K562 (cell line): ENCODE measurements at regions not wholly inside any gene's neighbourhood (a gene's known extent, or its start where the extent isn't known, plus 50 kb on each side); places are given as distances from the start of the nearest gene placed in this dataset.

Experiments used
- ATAC-seq: fragments of 200-7000 bp; cut with Tn5 transposase; 3 replicates; pipeline ENCODE4 v1.9.1; 2020; ENCODE audit warnings: moderate library complexity
- BruUV-seq: library from RNA; stranded (reverse); fragments of 400-500 nt; replicated peaks from 2 replicates; lab custom pipeline; 2021; lab: Mats Ljungman, UMichigan
- CTCF ChIA-PET: fragments of 300-600 bp; formaldehyde crosslinking; extraction: SDS; loops from one replicate; lab custom pipeline; 2021; ENCODE audit warnings: low intra/inter-chr PET ratio; lab: Yijun Ruan, JAX
- POLR2A ChIA-PET: fragments of 300-600, 350-650 bp; sonication (Branson Sonifier 250); formaldehyde crosslinking; extraction: SDS; loops from one replicate; lab custom pipeline; 2021; ENCODE audit warnings: antibody characterized with exemption, inconsistent platforms; lab: Yijun Ruan, JAX
- DNase-seq, 4 experiments: peaks; one replicate each; pipeline versions ENCODE4 v3.0.0 to v3.0.0-alpha.2; 2011 to 2018; ENCODE audit warnings: low spot score in 3 of 4, mixed read lengths in 3 of 4; ENCODE audit errors: extremely low read depth in 1 of 4
- FAIRE-seq: peaks from 2 replicates; lab custom pipeline; 2011; peaks lifted over from hg19 to GRCh38; lab: Jason Lieb, UNC
- H2AFZ ChIP-seq: 2 replicates; pipeline ENCODE4 v1.6.0; 2011; ENCODE audit warnings: low read depth, low read length, control low read depth, inconsistent platforms
- H3K27ac ChIP-seq: fragments of 200-600 bp; 3 replicates; pipeline ENCODE4 v1.8.0; 2011; ENCODE audit warnings: low read depth, mild to moderate bottlenecking, control low read depth, inconsistent platforms, low read length, moderate library complexity, mixed read lengths; ENCODE audit errors: extremely low read depth
- H3K27me3 ChIP-seq, 2 experiments: fragments of 300-600 bp in 1 of 2; 2 replicates in 1 of 2; 3 replicates in 1 of 2; pipeline versions ENCODE4 v1.6.0 to v1.8.0; 2011; ENCODE audit warnings: inconsistent platforms in 2 of 2, low read length in 2 of 2, mild to moderate bottlenecking in 1 of 2, mixed read lengths in 1 of 2, moderate library complexity in 1 of 2; ENCODE audit not compliant: control insufficient read depth in 2 of 2, insufficient read depth in 2 of 2
- H3K36me3 ChIP-seq: fragments of 300-600 bp; 3 replicates; pipeline ENCODE4 v1.8.0; 2011; ENCODE audit warnings: mild to moderate bottlenecking, low read length, inconsistent platforms; ENCODE audit not compliant: control insufficient read depth, insufficient read depth
- H3K4me1 ChIP-seq, 2 experiments: fragments of 200-600 bp in 1 of 2; replicated peaks in 1 of 2; 2 replicates in 1 of 2; 3 replicates in 1 of 2; pipeline versions ENCODE4 v1.5.1 to v1.8.0; 2011; ENCODE audit warnings: inconsistent platforms in 2 of 2, low read length in 2 of 2, mild to moderate bottlenecking in 1 of 2, mixed read lengths in 1 of 2, moderate library complexity in 1 of 2; ENCODE audit not compliant: control insufficient read depth in 2 of 2, insufficient read depth in 2 of 2
- H3K4me2 ChIP-seq: 2 replicates; pipeline ENCODE4 v1.6.1; 2011; ENCODE audit warnings: low read length, control low read depth, inconsistent platforms, mixed read lengths; ENCODE audit not compliant: insufficient read depth
- H3K4me3 ChIP-seq: fragments of 200-600 bp; sonication (generic), shearing (Covaris generic); 2 replicates; pipeline ENCODE4 v1.5.1; 2016; ENCODE audit warnings: control low read depth, inconsistent platforms
- H3K79me2 ChIP-seq: fragments of 200-600 bp; 3 replicates; pipeline ENCODE4 v1.8.0; 2011; ENCODE audit warnings: low read length, inconsistent platforms; ENCODE audit not compliant: control insufficient read depth, insufficient read depth
- H3K9ac ChIP-seq, 2 experiments: 2 replicates each; pipeline versions ENCODE4 v1.6.0 to v1.6.1; 2011; ENCODE audit warnings: low read depth in 2 of 2, low read length in 2 of 2, control low read depth in 1 of 2, inconsistent platforms in 1 of 2, mild to moderate bottlenecking in 1 of 2, mixed read lengths in 1 of 2; ENCODE audit not compliant: insufficient read depth in 1 of 2
- H3K9me1 ChIP-seq: one replicate; pipeline ENCODE4 v1.6.0; 2011; ENCODE audit warnings: inconsistent platforms, mild to moderate bottlenecking, low read length, moderate library complexity; ENCODE audit not compliant: control insufficient read depth, insufficient read depth
- H3K9me3 ChIP-seq: replicated peaks from 2 replicates; pipeline ENCODE4 v1.5.1; 2011; ENCODE audit warnings: low read depth, low read length, inconsistent platforms; ENCODE audit not compliant: control insufficient read depth, insufficient read depth
- H4K20me1 ChIP-seq: replicated peaks from 2 replicates; pipeline ENCODE4 v1.6.1; 2011; ENCODE audit warnings: low read length, inconsistent platforms, mixed read lengths; ENCODE audit not compliant: control insufficient read depth, insufficient read depth
- ZNF224 ChIP-seq: sonication (generic); formaldehyde crosslinking; IDR thresholded peaks from 2 replicates; pipeline ENCODE4 v1.8.0; 2022; ENCODE audit warnings: mild to moderate bottlenecking, missing genetic modification reagents
- ZNF24 ChIP-seq: fragments of 450-650 bp; IDR thresholded peaks from 2 replicates; pipeline ENCODE4 v1.6.1; 2016
- WGBS: fragments of 100-300 bp; shearing (Covaris generic); methylation state at CpG from one replicate; pipeline ENCODE4 v1.1.6; 2016; ENCODE audit warnings: low coverage, mixed read lengths; ENCODE audit not compliant: insufficient coverage; ENCODE audit errors: missing lambda C conversion rate; 5-methylcytosine and 5-hydroxymethylcytosine counted together
- in situ Hi-C: fragments of 300-500 bp; cut with MboI; formaldehyde crosslinking; loops from 4 replicates; pipeline ENCODE4 v1.15.0; 2018; ENCODE audit warnings: inconsistent platforms, mixed read lengths
- intact Hi-C: fragments of 100-400 bp; cut with micrococcal nuclease; formaldehyde crosslinking; loops from 2 replicates; pipeline ENCODE4 v1.14.2; 2022
- TF ChIP-seq, protein P1 (sequence below): fragments of 250-450 bp; sonication (Bioruptor Pico); IDR thresholded peaks from 2 replicates; pipeline ENCODE4 v1.4.0; 2020; ENCODE audit warnings: mild to moderate bottlenecking
- TF ChIP-seq, protein P2 (sequence below): sonication (generic); formaldehyde crosslinking; IDR thresholded peaks from 2 replicates; pipeline ENCODE4 v1.8.1; 2022; ENCODE audit warnings: missing genetic modification reagents

DNA sequence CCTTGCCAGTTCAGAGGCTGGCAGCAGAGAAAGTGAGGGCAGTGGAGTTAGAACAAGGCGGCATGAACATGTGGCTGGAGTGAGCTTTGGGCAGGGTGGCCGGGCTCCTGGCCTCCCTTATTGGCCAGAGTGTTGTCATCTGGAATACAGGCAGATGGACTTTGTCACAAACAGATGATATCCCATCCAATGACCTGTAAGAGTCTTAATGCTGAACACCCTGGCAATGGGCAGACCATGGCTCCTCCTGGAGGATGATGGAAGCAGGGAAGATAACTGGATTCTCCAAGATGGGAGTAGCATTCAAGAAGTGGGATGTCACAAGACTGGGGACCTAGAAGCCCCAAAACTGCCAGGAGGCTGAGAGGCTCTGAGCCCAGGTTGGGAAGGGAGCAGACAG is 242.1 kb downstream of the MAFB start:
- no peaks in the 10 kb centered on the region for H4K20me1 ChIP-seq
- no peak for FAIRE-seq
- H3K36me3 ChIP-seq = no peaks in the 10 kb centered on the region
- H2AFZ ChIP-seq = no peak overlapping the region
- H3K4me2 ChIP-seq = no peak overlapping the region
- POLR2A ChIA-PET = no interaction called here
- no TSS peak for BruUV-seq
- H3K27ac ChIP-seq = no peak overlapping the region
- no peaks in the 10 kb centered on the region for H3K79me2 ChIP-seq
- TF ChIP-seq, protein P1, sequence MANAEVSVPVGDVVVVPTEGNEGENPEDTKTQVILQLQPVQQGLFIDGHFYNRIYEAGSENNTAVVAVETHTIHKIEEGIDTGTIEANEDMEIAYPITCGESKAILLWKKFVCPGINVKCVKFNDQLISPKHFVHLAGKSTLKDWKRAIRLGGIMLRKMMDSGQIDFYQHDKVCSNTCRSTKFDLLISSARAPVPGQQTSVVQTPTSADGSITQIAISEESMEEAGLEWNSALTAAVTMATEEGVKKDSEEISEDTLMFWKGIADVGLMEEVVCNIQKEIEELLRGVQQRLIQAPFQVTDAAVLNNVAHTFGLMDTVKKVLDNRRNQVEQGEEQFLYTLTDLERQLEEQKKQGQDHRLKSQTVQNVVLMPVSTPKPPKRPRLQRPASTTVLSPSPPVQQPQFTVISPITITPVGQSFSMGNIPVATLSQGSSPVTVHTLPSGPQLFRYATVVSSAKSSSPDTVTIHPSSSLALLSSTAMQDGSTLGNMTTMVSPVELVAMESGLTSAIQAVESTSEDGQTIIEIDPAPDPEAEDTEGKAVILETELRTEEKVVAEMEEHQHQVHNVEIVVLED (CRISPR knock-in tag) = no peak
- TF ChIP-seq ZNF224 (CRISPR knock-in tag) = no peak
- no peak for TF ChIP-seq ZNF24
- TF ChIP-seq, protein P2, sequence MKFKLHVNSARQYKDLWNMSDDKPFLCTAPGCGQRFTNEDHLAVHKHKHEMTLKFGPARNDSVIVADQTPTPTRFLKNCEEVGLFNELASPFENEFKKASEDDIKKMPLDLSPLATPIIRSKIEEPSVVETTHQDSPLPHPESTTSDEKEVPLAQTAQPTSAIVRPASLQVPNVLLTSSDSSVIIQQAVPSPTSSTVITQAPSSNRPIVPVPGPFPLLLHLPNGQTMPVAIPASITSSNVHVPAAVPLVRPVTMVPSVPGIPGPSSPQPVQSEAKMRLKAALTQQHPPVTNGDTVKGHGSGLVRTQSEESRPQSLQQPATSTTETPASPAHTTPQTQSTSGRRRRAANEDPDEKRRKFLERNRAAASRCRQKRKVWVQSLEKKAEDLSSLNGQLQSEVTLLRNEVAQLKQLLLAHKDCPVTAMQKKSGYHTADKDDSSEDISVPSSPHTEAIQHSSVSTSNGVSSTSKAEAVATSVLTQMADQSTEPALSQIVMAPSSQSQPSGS (CRISPR knock-in tag) = no peak
- in situ Hi-C loops = no loop called here
- peaks cover 0 to 6% of the 10 kb centered on the region in 2 experiments; a peak in 1 of 5 replicates for H3K27me3 ChIP-seq
- no peak overlapping the region for H3K9ac ChIP-seq
- CTCF ChIA-PET = no interaction called here
- H3K9me1 ChIP-seq = no peaks in the 10 kb centered on the region
- no peak for ATAC-seq
- no peak overlapping the region for H3K4me3 ChIP-seq
- 0% methylated on average over 2 of the region's 2 CpGs for WGBS
- H3K9me3 ChIP-seq = no peaks in the 10 kb centered on the region
- DNase-seq = no peak
- intact Hi-C loops = no loop called here
- H3K4me1 ChIP-seq = no peaks in the 10 kb centered on the region; a peak in 1 of 5 replicates
